NK-92 treated with Interleukin-12 subunit alpha and Interleukin-12 subunit beta, amount 100 ng/mL, for 24 hours (cell line): ENCODE measurements at regions not wholly inside any gene's neighbourhood (a gene's known extent, or its start where the extent isn't known, plus 50 kb on each side); places are given as distances from the start of the nearest gene placed in this dataset.
A peak's percentile ranks its signal among the peaks of the same experiment; 100 is the strongest.
"Not testable (repeated sequence)": the region's sequence is repeated elsewhere in the genome, so short reads cannot be mapped to it uniquely, and the experiment has no call there.

Experiments used
- DNase-seq: peaks from one replicate; lab custom pipeline; 2025; lab: John Stamatoyannopoulos, UW

DNA sequence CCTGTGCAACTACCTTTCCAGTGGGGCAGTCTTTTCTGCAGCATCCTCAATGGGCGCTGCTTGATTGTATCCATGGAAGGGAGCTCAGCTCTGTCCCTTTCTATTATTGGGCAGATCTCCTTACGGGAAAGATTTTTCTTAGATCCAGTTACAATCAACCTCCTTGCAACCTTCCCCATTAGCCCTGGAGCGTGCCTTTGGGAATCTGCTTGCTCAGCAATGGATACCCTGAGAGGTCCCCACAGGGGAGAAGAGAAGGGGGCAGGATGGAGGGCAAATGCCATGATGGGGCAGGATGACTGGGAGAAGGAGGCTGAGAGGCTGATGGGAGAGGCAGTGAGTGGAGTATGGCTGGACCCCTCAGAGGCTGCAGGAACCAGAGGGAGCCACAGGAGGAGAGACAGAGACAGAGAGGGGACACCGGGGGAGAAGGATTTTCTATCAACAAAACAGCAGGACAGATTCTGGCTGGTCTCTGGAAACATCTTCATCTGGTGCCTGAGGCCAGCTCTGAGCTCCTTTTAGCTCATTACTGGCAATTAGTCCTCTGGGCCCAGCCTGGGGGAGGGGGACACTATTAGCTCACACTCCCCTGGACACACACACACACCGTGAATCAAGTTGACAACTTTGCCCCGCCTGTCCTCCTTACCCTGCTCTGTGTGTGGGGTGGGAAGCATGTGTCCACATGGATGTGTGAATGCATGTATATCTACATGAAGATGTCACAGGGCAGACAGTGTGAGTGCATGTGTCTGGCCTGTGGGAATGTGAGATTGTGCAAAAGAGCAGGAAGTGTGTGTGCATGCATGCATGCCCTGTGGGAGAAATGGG, 80.8 kb upstream of the PAX2 start:
- DNase-seq, result no peak

GRCh38 chr10:100666634-100667033, 78.7 kb upstream of the PAX2 start:
- not testable (repeated sequence) for DNase-seq

DNA sequence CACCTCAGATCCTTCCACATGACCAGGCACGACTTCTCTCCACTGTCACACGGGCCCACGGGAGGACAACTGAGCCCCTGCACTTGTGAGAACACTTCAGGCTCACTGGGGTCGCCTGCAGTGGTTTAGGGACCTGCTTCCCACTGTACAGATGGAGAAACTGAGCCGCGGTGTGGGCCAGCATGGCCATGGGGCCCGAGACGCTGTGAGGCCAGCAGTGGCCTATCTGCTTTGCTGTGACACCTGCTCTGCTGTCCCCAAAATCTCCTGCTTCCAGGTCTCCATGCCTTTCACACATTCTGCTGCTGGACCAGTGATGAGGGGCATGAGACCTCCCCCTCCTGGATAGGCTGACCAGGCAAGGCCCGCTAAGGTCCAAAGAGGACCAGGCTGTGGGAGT, 75.8 kb upstream of the PAX2 start:
- DNase-seq, result no peak

- no peak for DNase-seq
Observed at GRCh38 chr10:100670368-100670767, 75.0 kb upstream of the PAX2 start.

DNA sequence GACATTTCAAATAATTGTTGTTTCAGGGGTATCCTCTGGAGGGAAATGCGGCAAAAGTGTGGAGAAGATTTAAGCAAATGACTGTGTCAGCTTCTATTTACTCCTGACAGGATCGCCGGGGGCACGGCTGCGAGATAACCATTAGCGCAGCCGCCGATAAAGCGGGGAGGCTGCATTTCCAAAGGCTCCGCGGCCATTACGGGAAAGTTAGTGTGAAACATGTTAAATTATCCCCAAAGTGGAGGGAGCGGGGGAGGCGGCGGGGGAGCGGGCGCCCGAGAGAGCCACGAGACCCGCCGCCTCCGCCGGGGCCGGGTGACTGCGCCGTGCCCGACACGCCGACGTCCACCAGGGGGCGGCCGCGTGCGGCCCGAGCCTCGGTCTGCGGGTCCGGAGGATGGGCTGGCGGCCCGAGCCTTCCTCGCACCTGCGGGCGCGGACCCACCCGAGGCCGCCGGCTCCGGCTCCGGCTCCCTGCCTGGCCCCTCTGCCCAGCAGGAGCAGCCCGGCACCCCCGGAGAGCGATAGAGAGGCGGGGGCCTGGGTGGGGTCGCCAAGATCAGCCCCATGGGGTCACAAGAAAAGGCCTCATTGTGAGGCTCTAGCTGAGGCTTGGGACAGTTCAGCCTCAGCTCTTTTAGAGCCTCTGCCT, 74.4 kb upstream of the PAX2 start:
- peak; percentile 49 for DNase-seq

GRCh38 chr10:100672199-100672598, 73.2 kb upstream of the PAX2 start:
- no peak for DNase-seq

GRCh38 chr10:100677290-100677945, 68.0 kb upstream of the PAX2 start:
- no peak for DNase-seq

GRCh38 chr10:100679327-100679726, 66.1 kb upstream of the PAX2 start:
- no peak for DNase-seq

- no peak for DNase-seq
Observed at GRCh38 chr10:100683004-100683403, 62.4 kb upstream of the PAX2 start.

- DNase-seq, result peak; percentile 69
Observed at GRCh38 chr10:100683545-100684300, 61.7 kb upstream of the PAX2 start.

- no peak for DNase-seq
Observed at GRCh38 chr10:100684688-100685235, 60.6 kb upstream of the PAX2 start.

GRCh38 chr10:100685331-100685730, 60.1 kb upstream of the PAX2 start:
- no peak for DNase-seq

DNA sequence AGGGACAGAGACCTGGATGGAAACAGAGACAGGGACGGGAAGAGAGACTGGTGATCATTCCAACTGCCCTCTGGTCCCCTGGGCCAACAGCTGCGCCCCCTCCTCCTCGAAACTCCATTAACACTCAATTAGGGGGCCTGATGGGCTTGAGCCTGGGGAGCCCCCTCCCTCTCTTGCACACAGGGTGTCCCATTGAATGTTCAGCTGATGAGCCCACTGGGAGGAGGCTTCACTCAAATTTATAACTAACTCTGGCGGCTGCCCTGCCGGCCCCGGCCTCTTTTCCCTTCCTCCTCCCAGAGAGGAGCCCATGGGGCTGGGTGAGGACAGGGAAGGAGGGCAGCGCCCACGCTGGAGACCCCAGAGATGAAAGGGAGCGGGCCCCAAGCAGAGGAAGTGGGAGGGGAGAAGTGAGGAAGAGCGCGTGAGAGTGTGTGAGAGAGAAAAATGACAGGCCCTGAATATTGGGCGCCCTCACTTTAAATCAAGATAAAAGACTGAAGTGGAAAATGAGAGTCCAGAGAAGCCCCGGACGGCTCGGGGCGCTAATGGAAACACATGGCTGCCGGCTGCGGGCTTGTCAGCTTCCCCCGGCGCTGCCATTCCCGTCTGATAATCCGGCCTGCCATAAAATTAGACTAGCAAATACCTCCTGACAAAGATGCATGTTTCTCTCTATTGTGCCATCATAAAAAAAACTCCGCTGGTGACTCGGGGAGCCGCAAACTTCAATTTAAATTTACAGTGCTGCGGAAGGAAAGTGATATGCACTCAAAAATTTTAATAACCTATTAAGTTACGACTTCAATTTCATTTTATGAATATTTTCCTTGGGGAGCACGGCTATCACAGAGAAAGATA, 58.0 kb upstream of the PAX2 start:
- DNase-seq, result no peak

DNA sequence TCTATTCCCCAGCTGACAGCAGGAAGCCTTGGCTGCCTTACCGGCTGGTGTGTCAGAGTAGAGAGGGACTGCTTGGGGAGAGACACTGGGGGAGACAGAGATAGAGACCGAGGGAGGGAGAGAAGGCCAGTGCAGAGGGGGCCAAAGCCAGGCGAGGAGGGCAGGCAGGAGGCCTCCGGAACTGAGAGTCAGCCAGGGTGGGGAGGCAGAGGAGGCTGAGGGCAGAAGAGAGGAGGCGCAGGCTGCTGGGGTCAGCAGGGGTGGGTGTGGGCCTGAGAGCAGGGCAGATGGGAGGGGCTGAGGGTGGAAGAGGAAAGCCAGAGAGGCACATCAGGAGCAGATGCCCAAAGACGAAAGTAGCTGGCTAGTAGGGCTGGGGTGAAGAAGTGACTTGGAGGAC, 57.2 kb upstream of the PAX2 start:
- DNase-seq, result no peak

GRCh38 chr10:100693821-100694220, 51.6 kb upstream of the PAX2 start:
- no peak for DNase-seq
